ENCODE measurements at regions not wholly inside any gene's neighbourhood (a gene's known extent, or its start where the extent isn't known, plus 50 kb on each side); places are given as distances from the start of the nearest gene placed in this dataset.

DNA sequence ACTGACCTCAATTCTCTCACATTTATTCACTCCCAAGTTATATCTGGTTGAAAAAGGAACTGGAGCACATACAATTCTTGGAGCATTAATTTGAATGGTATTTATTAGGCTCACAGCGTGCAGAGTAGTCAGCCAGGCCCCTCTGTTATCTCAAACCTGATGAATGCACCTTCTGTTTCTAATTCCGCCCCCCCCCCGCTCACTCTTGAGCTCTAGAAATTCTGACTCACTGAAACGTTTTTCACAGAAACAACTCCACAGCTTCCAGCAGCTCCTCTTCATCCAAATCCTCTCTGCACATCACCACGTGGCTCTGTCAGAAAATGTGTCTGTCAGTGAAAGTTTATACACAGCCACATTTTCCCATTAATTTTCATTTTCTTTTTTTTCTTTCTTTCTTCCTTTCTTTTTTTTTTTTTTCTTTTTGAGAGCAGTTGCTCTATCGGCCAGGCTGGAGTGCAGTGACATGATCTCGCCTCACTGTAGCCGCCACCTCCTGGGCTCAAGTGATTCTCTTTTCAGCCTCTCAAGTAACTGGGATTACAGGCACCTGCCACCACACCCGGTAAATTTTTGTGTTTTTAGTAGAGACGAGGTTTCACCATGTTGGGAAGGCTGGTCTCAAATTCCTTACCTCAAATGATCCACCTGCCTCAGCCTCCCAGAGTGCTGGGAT, 109.4 kb downstream of the TBXT start:
- Histone ChIP-seq H3K4me1 (ENCODE audit: control insufficient read depth in 4 of 4, insufficient read depth in 4 of 4, low read length in 3 of 4) (no peaks in the 10 kb centered on the region), H3K9me3 (ENCODE audit: control insufficient read depth in 4 of 4, low read length in 3 of 4) (peaks cover 2 to 10% (median 5%) of the 10 kb centered on the region in 4 donors), H3K4me3 (ENCODE audit: low read depth in 1 of 3, low read length in 3 of 3) (no peak overlapping the region), H3K27me3 (ENCODE audit: control insufficient read depth in 4 of 4, insufficient read depth in 4 of 4, low read length in 3 of 4) (no peaks in the 10 kb centered on the region), H3K9ac (ENCODE audit: low read depth in 1 of 2, low read length in 2 of 2) (no peak overlapping the region), H3K27ac (ENCODE audit: low read depth in 1 of 2, low read length in 2 of 2) (no peak overlapping the region), H3K36me3 (ENCODE audit: control insufficient read depth in 4 of 4, insufficient read depth in 3 of 4, low read depth in 1 of 4, low read length in 3 of 4) (no peaks in the 10 kb centered on the region)
- no peak for TF ChIP-seq REST (IDR thresholded peaks at IDR 0.05)
- TF ChIP-seq, protein P1, sequence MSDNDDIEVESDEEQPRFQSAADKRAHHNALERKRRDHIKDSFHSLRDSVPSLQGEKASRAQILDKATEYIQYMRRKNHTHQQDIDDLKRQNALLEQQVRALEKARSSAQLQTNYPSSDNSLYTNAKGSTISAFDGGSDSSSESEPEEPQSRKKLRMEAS (IDR thresholded peaks at IDR 0.05) = no peak
- TF ChIP-seq HNF4G (IDR thresholded peaks at IDR 0.05) = no peak
- no peak for TF ChIP-seq JUND (IDR thresholded peaks at IDR 0.05)
- no peak for TF ChIP-seq HNF4A (conservative IDR thresholded peaks at IDR 0.05)
- no peak for TF ChIP-seq FOXA1 (IDR thresholded peaks at IDR 0.05)
- no peak for TF ChIP-seq RXRA (IDR thresholded peaks at IDR 0.05)
- TF ChIP-seq FOXA2 (IDR thresholded peaks at IDR 0.05) = no peak
- no peak for TF ChIP-seq TAF1 (conservative IDR thresholded peaks at IDR 0.05)
- TF ChIP-seq, protein P2, sequence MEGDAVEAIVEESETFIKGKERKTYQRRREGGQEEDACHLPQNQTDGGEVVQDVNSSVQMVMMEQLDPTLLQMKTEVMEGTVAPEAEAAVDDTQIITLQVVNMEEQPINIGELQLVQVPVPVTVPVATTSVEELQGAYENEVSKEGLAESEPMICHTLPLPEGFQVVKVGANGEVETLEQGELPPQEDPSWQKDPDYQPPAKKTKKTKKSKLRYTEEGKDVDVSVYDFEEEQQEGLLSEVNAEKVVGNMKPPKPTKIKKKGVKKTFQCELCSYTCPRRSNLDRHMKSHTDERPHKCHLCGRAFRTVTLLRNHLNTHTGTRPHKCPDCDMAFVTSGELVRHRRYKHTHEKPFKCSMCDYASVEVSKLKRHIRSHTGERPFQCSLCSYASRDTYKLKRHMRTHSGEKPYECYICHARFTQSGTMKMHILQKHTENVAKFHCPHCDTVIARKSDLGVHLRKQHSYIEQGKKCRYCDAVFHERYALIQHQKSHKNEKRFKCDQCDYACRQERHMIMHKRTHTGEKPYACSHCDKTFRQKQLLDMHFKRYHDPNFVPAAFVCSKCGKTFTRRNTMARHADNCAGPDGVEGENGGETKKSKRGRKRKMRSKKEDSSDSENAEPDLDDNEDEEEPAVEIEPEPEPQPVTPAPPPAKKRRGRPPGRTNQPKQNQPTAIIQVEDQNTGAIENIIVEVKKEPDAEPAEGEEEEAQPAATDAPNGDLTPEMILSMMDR (IDR thresholded peaks at IDR 0.05; ENCODE audit: low read depth, low read length, missing input control) = no peak
- no peak for TF ChIP-seq SP1 (IDR thresholded peaks at IDR 0.05)
- TF ChIP-seq, protein P3, sequence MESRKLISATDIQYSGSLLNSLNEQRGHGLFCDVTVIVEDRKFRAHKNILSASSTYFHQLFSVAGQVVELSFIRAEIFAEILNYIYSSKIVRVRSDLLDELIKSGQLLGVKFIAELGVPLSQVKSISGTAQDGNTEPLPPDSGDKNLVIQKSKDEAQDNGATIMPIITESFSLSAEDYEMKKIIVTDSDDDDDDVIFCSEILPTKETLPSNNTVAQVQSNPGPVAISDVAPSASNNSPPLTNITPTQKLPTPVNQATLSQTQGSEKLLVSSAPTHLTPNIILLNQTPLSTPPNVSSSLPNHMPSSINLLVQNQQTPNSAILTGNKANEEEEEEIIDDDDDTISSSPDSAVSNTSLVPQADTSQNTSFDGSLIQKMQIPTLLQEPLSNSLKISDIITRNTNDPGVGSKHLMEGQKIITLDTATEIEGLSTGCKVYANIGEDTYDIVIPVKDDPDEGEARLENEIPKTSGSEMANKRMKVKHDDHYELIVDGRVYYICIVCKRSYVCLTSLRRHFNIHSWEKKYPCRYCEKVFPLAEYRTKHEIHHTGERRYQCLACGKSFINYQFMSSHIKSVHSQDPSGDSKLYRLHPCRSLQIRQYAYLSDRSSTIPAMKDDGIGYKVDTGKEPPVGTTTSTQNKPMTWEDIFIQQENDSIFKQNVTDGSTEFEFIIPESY (IDR thresholded peaks at IDR 0.05) = no peak
- no peak for TF ChIP-seq NR2F2 (IDR thresholded peaks at IDR 0.05)
- TF ChIP-seq, protein P4, sequence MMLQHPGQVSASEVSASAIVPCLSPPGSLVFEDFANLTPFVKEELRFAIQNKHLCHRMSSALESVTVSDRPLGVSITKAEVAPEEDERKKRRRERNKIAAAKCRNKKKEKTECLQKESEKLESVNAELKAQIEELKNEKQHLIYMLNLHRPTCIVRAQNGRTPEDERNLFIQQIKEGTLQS (IDR thresholded peaks at IDR 0.05) = no peak
- no peak for TF ChIP-seq GABPA (IDR thresholded peaks at IDR 0.05 in 1 of 2, conservative IDR thresholded peaks at IDR 0.05 in 1 of 2)
- no peak for TF ChIP-seq EGR1 (IDR thresholded peaks at IDR 0.05; ENCODE audit: low read depth in 2 of 2)
- TF ChIP-seq RAD21 (IDR thresholded peaks at IDR 0.05) = no peak
- 54% methylated on average over 10 of the region's 10 CpGs for WGBS
- no peak for DNase-seq (ENCODE audit: low spot score)
